SK-N-SH treated with all-trans-retinoic acid at 6 μM for 48 hours (cell line): ENCODE measurements at regions not wholly inside any gene's neighbourhood (a gene's known extent, or its start where the extent isn't known, plus 50 kb on each side); places are given as distances from the start of the nearest gene placed in this dataset.

ENCODE experiments used
- CSDC2 ChIP-seq: fragments of 250-450 bp; sonication (Bioruptor Pico); IDR thresholded peaks from 2 replicates; pipeline ENCODE4 v1.5.0; 2020; ENCODE audit warnings: mild to moderate bottlenecking, moderate library complexity
- ISL1 ChIP-seq: fragments of 250-450 bp; sonication (Bioruptor Pico); IDR thresholded peaks from 2 replicates; pipeline ENCODE4 v2.1.2; 2022; ENCODE audit warnings: mild to moderate bottlenecking, moderate library complexity
- OSR1 ChIP-seq: fragments of 250-450 bp; sonication (Bioruptor Pico); IDR thresholded peaks from 2 replicates; pipeline ENCODE4 v1.8.0; 2022; ENCODE audit warnings: moderate library complexity, mild to moderate bottlenecking, inconsistent platforms
- PPARA ChIP-seq: fragments of 250-450 bp; sonication (Bioruptor Pico); IDR thresholded peaks from 2 replicates; pipeline ENCODE4 v1.5.0; 2020; ENCODE audit warnings: mild to moderate bottlenecking, borderline replicate concordance
- RARB ChIP-seq: fragments of 250-450 bp; sonication (Bioruptor Pico); IDR thresholded peaks from 2 replicates; pipeline ENCODE4 v1.8.0; 2021; ENCODE audit warnings: mild to moderate bottlenecking, moderate library complexity
- TCF4 ChIP-seq: fragments of 250-450 bp; sonication (Bioruptor Pico); IDR thresholded peaks from 2 replicates; pipeline ENCODE4 v1.8.0; 2021; ENCODE audit warnings: mild to moderate bottlenecking, moderate library complexity, borderline replicate concordance
- ZFP3 ChIP-seq: fragments of 250-450 bp; sonication (Bioruptor Pico); IDR thresholded peaks from 2 replicates; pipeline ENCODE4 v1.5.0; 2020; ENCODE audit warnings: mild to moderate bottlenecking, moderate library complexity
- ZFP30 ChIP-seq: fragments of 450-650 bp; formaldehyde crosslinking; IDR thresholded peaks from 2 replicates; pipeline ENCODE4 v1.5.0; 2022; ENCODE audit warnings: mild to moderate bottlenecking, moderate library complexity
- ZNF565 ChIP-seq: fragments of 450-650 bp; formaldehyde crosslinking; conservative IDR thresholded peaks from 2 replicates; pipeline ENCODE4 v1.5.0; 2020; ENCODE audit warnings: low read depth, mild to moderate bottlenecking, moderate library complexity
- ZNF70 ChIP-seq: fragments of 450-650 bp; formaldehyde crosslinking; IDR thresholded peaks from 2 replicates; pipeline ENCODE4 v1.5.0; 2020; ENCODE audit warnings: mild to moderate bottlenecking, moderate library complexity
- TF ChIP-seq, protein P1 (sequence below): fragments of 250-450 bp; sonication (Bioruptor Pico); IDR thresholded peaks from 2 replicates; pipeline ENCODE4 v1.8.0; 2020; ENCODE audit warnings: mild to moderate bottlenecking, moderate library complexity, borderline replicate concordance
- TF ChIP-seq, protein P2 (sequence below): fragments of 250-450 bp; sonication (Bioruptor Pico); IDR thresholded peaks from 2 replicates; pipeline ENCODE4 v1.5.0; 2020; ENCODE audit warnings: mild to moderate bottlenecking, moderate library complexity
- TF ChIP-seq, protein P3 (sequence below): fragments of 250-450 bp; sonication (Bioruptor Pico); IDR thresholded peaks from 2 replicates; pipeline ENCODE4 v1.8.0; 2021; ENCODE audit warnings: low read depth, mild to moderate bottlenecking, moderate library complexity, borderline replicate concordance

DNA sequence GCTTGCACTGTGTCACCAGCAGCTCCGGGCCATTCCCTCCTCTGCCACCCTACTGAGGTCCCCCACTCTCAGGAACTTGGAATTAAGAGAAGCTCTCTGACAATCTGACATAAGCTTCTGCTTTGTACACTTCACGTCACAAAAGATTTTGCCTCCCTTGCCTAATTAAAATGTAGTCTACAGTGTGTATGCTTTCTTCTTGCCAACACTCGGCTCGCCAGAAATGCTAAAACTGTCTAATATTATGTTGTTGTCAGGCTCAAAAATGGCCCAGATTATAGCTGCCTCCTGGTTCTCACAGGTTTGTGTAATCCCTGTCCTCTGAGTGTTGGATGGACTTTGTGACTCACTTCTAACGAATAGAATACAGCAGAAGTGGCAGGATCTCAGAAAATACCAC, 474.7 kb downstream of the MBD2 start:
- TF ChIP-seq, protein P1, sequence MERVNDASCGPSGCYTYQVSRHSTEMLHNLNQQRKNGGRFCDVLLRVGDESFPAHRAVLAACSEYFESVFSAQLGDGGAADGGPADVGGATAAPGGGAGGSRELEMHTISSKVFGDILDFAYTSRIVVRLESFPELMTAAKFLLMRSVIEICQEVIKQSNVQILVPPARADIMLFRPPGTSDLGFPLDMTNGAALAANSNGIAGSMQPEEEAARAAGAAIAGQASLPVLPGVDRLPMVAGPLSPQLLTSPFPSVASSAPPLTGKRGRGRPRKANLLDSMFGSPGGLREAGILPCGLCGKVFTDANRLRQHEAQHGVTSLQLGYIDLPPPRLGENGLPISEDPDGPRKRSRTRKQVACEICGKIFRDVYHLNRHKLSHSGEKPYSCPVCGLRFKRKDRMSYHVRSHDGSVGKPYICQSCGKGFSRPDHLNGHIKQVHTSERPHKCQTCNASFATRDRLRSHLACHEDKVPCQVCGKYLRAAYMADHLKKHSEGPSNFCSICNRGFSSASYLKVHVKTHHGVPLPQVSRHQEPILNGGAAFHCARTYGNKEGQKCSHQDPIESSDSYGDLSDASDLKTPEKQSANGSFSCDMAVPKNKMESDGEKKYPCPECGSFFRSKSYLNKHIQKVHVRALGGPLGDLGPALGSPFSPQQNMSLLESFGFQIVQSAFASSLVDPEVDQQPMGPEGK (CRISPR knock-in tag) = no peak
- TF ChIP-seq, protein P2, sequence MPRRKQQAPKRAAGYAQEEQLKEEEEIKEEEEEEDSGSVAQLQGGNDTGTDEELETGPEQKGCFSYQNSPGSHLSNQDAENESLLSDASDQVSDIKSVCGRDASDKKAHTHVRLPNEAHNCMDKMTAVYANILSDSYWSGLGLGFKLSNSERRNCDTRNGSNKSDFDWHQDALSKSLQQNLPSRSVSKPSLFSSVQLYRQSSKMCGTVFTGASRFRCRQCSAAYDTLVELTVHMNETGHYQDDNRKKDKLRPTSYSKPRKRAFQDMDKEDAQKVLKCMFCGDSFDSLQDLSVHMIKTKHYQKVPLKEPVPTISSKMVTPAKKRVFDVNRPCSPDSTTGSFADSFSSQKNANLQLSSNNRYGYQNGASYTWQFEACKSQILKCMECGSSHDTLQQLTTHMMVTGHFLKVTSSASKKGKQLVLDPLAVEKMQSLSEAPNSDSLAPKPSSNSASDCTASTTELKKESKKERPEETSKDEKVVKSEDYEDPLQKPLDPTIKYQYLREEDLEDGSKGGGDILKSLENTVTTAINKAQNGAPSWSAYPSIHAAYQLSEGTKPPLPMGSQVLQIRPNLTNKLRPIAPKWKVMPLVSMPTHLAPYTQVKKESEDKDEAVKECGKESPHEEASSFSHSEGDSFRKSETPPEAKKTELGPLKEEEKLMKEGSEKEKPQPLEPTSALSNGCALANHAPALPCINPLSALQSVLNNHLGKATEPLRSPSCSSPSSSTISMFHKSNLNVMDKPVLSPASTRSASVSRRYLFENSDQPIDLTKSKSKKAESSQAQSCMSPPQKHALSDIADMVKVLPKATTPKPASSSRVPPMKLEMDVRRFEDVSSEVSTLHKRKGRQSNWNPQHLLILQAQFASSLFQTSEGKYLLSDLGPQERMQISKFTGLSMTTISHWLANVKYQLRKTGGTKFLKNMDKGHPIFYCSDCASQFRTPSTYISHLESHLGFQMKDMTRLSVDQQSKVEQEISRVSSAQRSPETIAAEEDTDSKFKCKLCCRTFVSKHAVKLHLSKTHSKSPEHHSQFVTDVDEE (CRISPR knock-in tag) = no peak
- TF ChIP-seq ZNF565 (CRISPR knock-in tag) (no peak), ZFP3 (CRISPR knock-in tag) (no peak), RARB (CRISPR knock-in tag) (no peak), TCF4 (no peak), OSR1 (CRISPR knock-in tag) (no peak), ZFP30 (CRISPR knock-in tag) (no peak), CSDC2 (CRISPR knock-in tag) (no peak), ISL1 (CRISPR knock-in tag) (no peak), PPARA (CRISPR knock-in tag) (no peak), ZNF70 (no peak)
- TF ChIP-seq, protein P3, sequence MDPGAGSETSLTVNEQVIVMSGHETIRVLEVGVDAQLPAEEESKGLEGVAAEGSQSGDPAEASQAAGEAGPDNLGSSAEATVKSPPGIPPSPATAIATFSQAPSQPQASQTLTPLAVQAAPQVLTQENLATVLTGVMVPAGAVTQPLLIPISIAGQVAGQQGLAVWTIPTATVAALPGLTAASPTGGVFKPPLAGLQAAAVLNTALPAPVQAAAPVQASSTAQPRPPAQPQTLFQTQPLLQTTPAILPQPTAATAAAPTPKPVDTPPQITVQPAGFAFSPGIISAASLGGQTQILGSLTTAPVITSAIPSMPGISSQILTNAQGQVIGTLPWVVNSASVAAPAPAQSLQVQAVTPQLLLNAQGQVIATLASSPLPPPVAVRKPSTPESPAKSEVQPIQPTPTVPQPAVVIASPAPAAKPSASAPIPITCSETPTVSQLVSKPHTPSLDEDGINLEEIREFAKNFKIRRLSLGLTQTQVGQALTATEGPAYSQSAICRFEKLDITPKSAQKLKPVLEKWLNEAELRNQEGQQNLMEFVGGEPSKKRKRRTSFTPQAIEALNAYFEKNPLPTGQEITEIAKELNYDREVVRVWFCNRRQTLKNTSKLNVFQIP (CRISPR knock-in tag) = no peak
